Esophagus muscularis mucosa (tissue), 4 donors: ENCODE measurements at regions not wholly inside any gene's neighbourhood (a gene's known extent, or its start where the extent isn't known, plus 50 kb on each side); places are given as distances from the start of the nearest gene placed in this dataset.

Source experiments
- CTCF ChIP-seq, 3 experiments: fragments of 200-600 bp in 2 of 3; fragments of 450-650 bp in 1 of 3; sonication (generic) in 2 of 3; IDR thresholded peaks; one replicate each; pipeline ENCODE4 v1.5.1; 2017 to 2019; ENCODE audit warnings: antibody characterized with exemption in 3 of 3, mild to moderate bottlenecking in 2 of 3, moderate library complexity in 1 of 3
- EP300 ChIP-seq: sonication (generic); formaldehyde crosslinking; IDR thresholded peaks from one replicate; pipeline ENCODE4 v1.6.1; 2017; ENCODE audit warnings: antibody characterized with exemption
- POLR2A ChIP-seq: fragments of 450-650 bp; IDR thresholded peaks from one replicate; pipeline ENCODE4 v1.6.1; 2017; ENCODE audit warnings: antibody characterized with exemption, moderate library complexity, mild to moderate bottlenecking, low read depth
- POLR2AphosphoS5 ChIP-seq, 2 donors: sonication (generic); formaldehyde crosslinking; IDR thresholded peaks; one replicate each; pipeline ENCODE4 v1.6.1; 2017; ENCODE audit warnings: antibody characterized with exemption in 2 of 2

GRCh38 chr5:7068156-7068555 lies 327.8 kb upstream of the ADCY2 start:
- TF ChIP-seq CTCF (IDR thresholded peaks at IDR 0.05) (no peak), POLR2AphosphoS5 (IDR thresholded peaks at IDR 0.05) (no peak), EP300 (no peak), POLR2A (no peak)
